Spleen (tissue), 11 donors: ENCODE measurements at regions not wholly inside any gene's neighbourhood (a gene's known extent, or its start where the extent isn't known, plus 50 kb on each side); places are given as distances from the start of the nearest gene placed in this dataset.

Source experiments
- DNase-seq: peaks from one replicate; pipeline ENCODE4 v3.0.0-alpha.2; 2020
- H3K27ac ChIP-seq, 8 donors: fragments of 200-600 bp; sonication (generic) in 7 of 8; 1 replicate in 4 of 8; 2 replicates in 4 of 8; pipeline versions ENCODE4 v1.5.0 to v1.8.0; 2016 to 2021; ENCODE audit warnings: inconsistent platforms in 4 of 8, mild to moderate bottlenecking in 4 of 8, moderate library complexity in 1 of 8
- H3K27me3 ChIP-seq, 7 donors: fragments of 200-600 bp; sonication (generic) in 6 of 7; replicated peaks in 1 of 7; 1 replicate in 4 of 7; 2 replicates in 3 of 7; pipeline versions ENCODE4 v1.5.0 to v1.8.0; 2016 to 2021; ENCODE audit warnings: inconsistent platforms in 3 of 7, mild to moderate bottlenecking in 1 of 7
- H3K36me3 ChIP-seq, 6 donors: fragments of 200-600 bp; sonication (generic) in 5 of 6; 1 replicate in 4 of 6; 2 replicates in 2 of 6; pipeline versions ENCODE4 v1.5.0 to v1.8.0; 2016 to 2021; ENCODE audit warnings: inconsistent platforms in 2 of 6
- H3K4me1 ChIP-seq, 6 donors: fragments of 200-600 bp; sonication (generic) in 5 of 6; 1 replicate in 3 of 6; 2 replicates in 3 of 6; pipeline versions ENCODE4 v1.5.0 to v1.8.0; 2016 to 2021; ENCODE audit warnings: inconsistent platforms in 3 of 6
- H3K4me3 ChIP-seq, 8 donors: fragments of 200-600 bp; sonication (generic) in 7 of 8; 1 replicate in 4 of 8; 2 replicates in 4 of 8; pipeline versions ENCODE4 v1.5.0 to v1.8.0; 2016 to 2021; ENCODE audit warnings: inconsistent platforms in 4 of 8, mild to moderate bottlenecking in 4 of 8, moderate library complexity in 2 of 8
- H3K9me3 ChIP-seq, 8 donors: fragments of 200-600 bp; sonication (generic) in 7 of 8; 1 replicate in 4 of 8; 2 replicates in 4 of 8; pipeline versions ENCODE4 v1.5.0 to v1.8.0; 2016 to 2021; ENCODE audit warnings: inconsistent platforms in 4 of 8
- POLR2A ChIP-seq, 3 donors: fragments of 450-650 bp; IDR thresholded peaks; one replicate each; pipeline ENCODE4 v1.5.1; 2017; ENCODE audit warnings: antibody characterized with exemption in 3 of 3, mild to moderate bottlenecking in 1 of 3
- POLR2AphosphoS5 ChIP-seq, 3 donors: sonication (generic); formaldehyde crosslinking; IDR thresholded peaks; one replicate each; pipeline ENCODE4 v1.5.1; 2017; ENCODE audit warnings: antibody characterized with exemption in 3 of 3
- WGBS, 5 donors: extraction: QIAGEN DNeasy Blood & Tissue Kit in 3 of 5; methylation state at CpG; one replicate each; pipeline versions ENCODE4 v1.1.5 to v1.1.7; 2013 to 2018; 5-methylcytosine and 5-hydroxymethylcytosine counted together
- intact Hi-C: fragments of 100-400 bp; cut with DNase I; formaldehyde crosslinking; loops from one replicate; pipeline ENCODE4 v1.15.0; 2023; ENCODE audit warnings: low total_unique reads
- TF ChIP-seq, protein P1 (sequence below), 11 experiments: fragments of 200-600 bp in 7 of 11; fragments of 450-650 bp in 4 of 11; sonication (generic) in 4 of 11; IDR thresholded peaks in 8 of 11; conservative IDR thresholded peaks in 3 of 11; 1 replicate in 7 of 11; 2 replicates in 4 of 11; pipeline versions ENCODE4 v1.4.0 to v1.8.0; 2016 to 2021; ENCODE audit warnings: antibody characterized with exemption in 11 of 11, inconsistent platforms in 4 of 11, mild to moderate bottlenecking in 1 of 11
- donor health status: healthy with polysubstance abuse.
- donor health status: DM: no; HTN: no; CAD: no; lungs with moderate emphysema.
- donor health status: DM: no; HTN: no; CAD: no.
- donor health status: Bipolar disorder and iron deficiency.
- donor health status: healthy.
- donor health status: DM: no; HTN: no; CAD: no.
- donor health status: DM: yes; HTN: yes; CAD: no.

DNA sequence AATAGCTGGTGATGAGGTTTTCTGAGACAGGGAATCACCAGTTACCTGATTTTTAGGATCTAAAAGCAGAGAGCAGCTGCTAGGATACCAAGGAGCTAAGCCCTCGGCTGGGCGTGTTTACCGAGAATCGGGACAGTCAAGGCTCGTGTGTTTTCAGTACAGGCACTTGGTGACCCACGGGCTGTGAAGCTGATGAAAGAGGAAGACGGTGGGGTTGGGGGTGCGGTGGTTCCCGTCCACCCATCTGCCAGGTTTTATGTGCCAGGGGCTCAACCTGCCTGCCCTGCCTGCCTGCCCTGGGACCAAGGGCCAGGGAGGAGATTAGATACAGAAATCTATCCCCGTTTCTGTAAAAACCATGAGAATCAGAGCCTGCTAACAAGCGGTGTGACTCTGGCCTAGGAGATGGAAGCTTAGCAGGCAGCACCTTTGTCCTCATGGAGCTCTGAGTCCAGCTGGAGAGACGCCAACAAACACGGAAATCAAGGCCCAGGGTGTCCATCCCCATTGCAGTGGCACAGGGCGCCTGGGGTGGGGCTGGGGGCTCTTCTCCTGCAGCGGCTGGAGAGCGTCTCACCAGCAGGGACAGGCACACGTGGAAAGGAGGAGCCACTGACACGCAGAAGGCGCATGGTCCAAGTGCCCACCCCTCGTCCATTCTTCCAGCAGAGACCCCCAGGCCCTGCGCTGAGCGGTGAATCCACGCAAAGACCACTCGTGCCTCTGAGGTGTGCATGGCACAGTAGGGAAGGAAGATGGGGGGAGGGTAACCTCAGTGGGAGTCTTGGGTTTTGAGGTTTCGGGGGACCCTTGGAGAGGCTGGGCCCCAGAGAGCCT, 265.0 kb upstream of the TCERG1L start:
- DNase-seq, result peak; percentile 62
- no peaks in the 10 kb centered on the region for H3K36me3 ChIP-seq
- WGBS, 5 donors, result 81 to 86% (median 85%) methylated on average over 22 to 25 of the region's 25 CpGs
- peaks cover 0 to 13% (median 0%) of the 10 kb centered on the region in 7 donors for H3K27me3 ChIP-seq
- intact Hi-C loops, result no loop called here
- H3K9me3 ChIP-seq, result no peaks in the 10 kb centered on the region
- TF ChIP-seq POLR2AphosphoS5 (IDR thresholded peaks at IDR 0.05), result no peak
- no peak for TF ChIP-seq POLR2A (IDR thresholded peaks at IDR 0.05)
- H3K4me3 ChIP-seq, result no peak overlapping the region
- no peaks in the 10 kb centered on the region for H3K4me1 ChIP-seq
- H3K27ac ChIP-seq, result no peak overlapping the region

DNA sequence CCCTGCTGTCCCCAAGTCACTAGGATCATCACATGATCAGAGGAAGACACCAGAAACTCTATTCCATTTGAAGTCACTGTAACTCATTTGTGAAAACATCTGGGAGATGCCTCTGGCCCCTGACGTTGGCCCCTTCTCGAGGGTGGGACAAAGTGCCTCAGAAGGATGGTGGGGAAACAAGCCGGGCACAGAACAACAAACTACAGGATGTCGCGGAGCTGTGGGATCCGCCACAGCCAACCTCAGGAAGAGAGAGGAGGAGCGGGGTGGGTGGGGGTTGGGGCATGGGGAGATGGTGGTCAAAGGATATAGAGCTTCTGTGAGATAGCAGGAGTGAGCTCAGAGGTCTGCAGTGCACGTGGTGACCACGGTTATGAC, 265.6 kb upstream of the TCERG1L start:
- no peaks in the 10 kb centered on the region for H3K9me3 ChIP-seq
- H3K4me1 ChIP-seq, result no peaks in the 10 kb centered on the region
- TF ChIP-seq, protein P1, sequence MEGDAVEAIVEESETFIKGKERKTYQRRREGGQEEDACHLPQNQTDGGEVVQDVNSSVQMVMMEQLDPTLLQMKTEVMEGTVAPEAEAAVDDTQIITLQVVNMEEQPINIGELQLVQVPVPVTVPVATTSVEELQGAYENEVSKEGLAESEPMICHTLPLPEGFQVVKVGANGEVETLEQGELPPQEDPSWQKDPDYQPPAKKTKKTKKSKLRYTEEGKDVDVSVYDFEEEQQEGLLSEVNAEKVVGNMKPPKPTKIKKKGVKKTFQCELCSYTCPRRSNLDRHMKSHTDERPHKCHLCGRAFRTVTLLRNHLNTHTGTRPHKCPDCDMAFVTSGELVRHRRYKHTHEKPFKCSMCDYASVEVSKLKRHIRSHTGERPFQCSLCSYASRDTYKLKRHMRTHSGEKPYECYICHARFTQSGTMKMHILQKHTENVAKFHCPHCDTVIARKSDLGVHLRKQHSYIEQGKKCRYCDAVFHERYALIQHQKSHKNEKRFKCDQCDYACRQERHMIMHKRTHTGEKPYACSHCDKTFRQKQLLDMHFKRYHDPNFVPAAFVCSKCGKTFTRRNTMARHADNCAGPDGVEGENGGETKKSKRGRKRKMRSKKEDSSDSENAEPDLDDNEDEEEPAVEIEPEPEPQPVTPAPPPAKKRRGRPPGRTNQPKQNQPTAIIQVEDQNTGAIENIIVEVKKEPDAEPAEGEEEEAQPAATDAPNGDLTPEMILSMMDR (IDR thresholded peaks at IDR 0.05 in 8 of 11, conservative IDR thresholded peaks at IDR 0.05 in 3 of 11), result no peak
- TF ChIP-seq POLR2A (IDR thresholded peaks at IDR 0.05) (no peak), POLR2AphosphoS5 (IDR thresholded peaks at IDR 0.05) (no peak)
- WGBS, 5 donors, result 41 to 57% (median 52%) methylated on average over 9 of the region's 9 CpGs
- no peaks in the 10 kb centered on the region for H3K36me3 ChIP-seq
- peaks cover 0 to 8% (median 0%) of the 10 kb centered on the region in 7 donors for H3K27me3 ChIP-seq
- intact Hi-C loops, result no loop called here
- no peak overlapping the region for H3K4me3 ChIP-seq
- no peak for DNase-seq
- no peak overlapping the region for H3K27ac ChIP-seq

DNA sequence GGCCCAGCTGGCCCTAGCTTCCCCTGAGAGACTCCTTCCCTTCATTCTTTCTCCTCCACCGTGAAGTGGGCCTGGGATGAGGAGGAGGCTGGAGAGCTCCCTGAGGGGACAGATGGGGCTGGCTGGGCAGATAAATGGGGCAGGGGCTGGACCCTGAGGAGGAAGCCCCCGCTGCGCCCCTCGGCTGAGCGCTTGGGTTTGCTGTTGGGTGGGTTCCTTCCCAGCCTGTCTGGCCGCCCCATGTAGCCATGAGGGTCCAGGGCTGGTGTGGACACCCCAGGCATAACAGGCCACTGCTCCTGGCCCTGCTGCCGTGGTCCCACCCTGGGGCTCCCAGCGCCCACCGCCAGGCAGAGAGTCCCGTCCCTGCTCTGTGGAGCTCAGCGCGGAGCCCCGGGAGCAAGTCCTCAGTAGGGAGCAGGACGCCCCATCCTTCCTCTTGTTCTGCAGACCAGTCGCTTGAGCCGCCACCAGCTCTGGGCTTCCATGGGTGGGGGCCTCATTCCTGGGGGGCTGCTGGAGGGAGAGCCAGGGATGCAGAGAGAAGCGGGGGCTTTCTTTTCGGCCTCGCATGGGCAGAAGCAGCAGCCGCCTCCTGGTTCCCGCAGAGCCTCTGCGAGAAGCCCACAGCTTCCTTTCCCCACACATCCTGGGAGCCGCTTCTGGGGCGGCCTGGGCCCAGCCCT, 266.4 kb upstream of the TCERG1L start:
- intact Hi-C loops, result no loop called here
- WGBS, 5 donors, result 86 to 96% (median 93%) methylated on average over 15 to 24 of the region's 24 CpGs
- Histone ChIP-seq H3K27me3 (peaks cover 0 to 8% (median 0%) of the 10 kb centered on the region in 7 donors), H3K4me3 (no peak overlapping the region), H3K4me1 (no peaks in the 10 kb centered on the region), H3K27ac (no peak overlapping the region), H3K9me3 (no peaks in the 10 kb centered on the region), H3K36me3 (no peaks in the 10 kb centered on the region)
- DNase-seq, result peak; percentile 71
- TF ChIP-seq, protein P1 (IDR thresholded peaks at IDR 0.05 in 8 of 11, conservative IDR thresholded peaks at IDR 0.05 in 3 of 11), result no peak
- TF ChIP-seq POLR2AphosphoS5 (IDR thresholded peaks at IDR 0.05), result no peak
- no peak for TF ChIP-seq POLR2A (IDR thresholded peaks at IDR 0.05)

DNA sequence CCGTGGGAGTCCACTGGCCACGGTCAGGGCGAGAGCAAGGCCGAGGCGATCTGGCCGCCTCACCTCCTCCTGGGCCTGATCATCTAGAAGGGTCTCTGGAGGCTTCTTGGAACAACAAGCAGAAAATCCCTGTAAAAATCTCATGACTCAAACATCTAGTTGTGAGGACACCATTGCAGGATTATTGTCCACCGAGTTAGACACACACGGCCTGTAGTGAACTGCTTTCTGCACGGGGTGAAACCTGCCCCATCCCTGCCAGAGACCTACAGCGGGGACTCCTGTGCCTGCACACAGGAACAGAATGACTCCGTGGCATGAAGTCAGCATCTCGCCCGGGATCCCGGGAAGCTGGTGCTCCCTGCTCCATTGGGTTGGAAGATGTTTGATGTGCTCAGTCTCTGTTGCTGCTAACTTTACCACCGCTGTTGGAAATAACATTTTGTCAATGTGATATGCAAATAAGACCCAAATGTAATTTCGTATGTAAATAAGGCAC, 267.0 kb upstream of the TCERG1L start:
- no peak for DNase-seq
- Histone ChIP-seq H3K36me3 (no peaks in the 10 kb centered on the region), H3K27ac (no peak overlapping the region), H3K9me3 (no peaks in the 10 kb centered on the region), H3K27me3 (peaks cover 0 to 8% (median 0%) of the 10 kb centered on the region in 7 donors), H3K4me3 (no peak overlapping the region), H3K4me1 (no peaks in the 10 kb centered on the region)
- intact Hi-C loops, result no loop called here
- 84 to 88% (median 86%) methylated on average over 11 to 16 of the region's 16 CpGs for WGBS, 5 donors
- no peak for TF ChIP-seq POLR2A (IDR thresholded peaks at IDR 0.05)
- TF ChIP-seq POLR2AphosphoS5 (IDR thresholded peaks at IDR 0.05), result no peak
- TF ChIP-seq, protein P1 (IDR thresholded peaks at IDR 0.05 in 8 of 11, conservative IDR thresholded peaks at IDR 0.05 in 3 of 11), result no peak
